PC-9 (cell line): ENCODE measurements at regions not wholly inside any gene's neighbourhood (a gene's known extent, or its start where the extent isn't known, plus 50 kb on each side); places are given as distances from the start of the nearest gene placed in this dataset.

Experiments
- BruUV-seq: library from RNA; stranded (reverse); fragments of 400-500 nt; replicated peaks from 2 replicates; lab custom pipeline; 2021; lab: Mats Ljungman, UMichigan
- CTCF ChIA-PET: fragments of 300-600 bp; sonication (Branson Sonifier 250); formaldehyde crosslinking; loops from one replicate; lab custom pipeline; 2022; ENCODE audit warnings: antibody characterized with exemption; lab: Charles Lee
- POLR2A ChIA-PET: fragments of 300-600 bp; sonication (Branson Sonifier 250); formaldehyde crosslinking; loops from one replicate; lab custom pipeline; 2022; ENCODE audit warnings: antibody characterized with exemption; ENCODE audit not compliant: unreplicated experiment; lab: Charles Lee
- DNase-seq, 2 experiments: peaks; one replicate each; pipeline versions ENCODE4 v3.0.0 to v3.0.0-alpha.2; 2015 to 2022; ENCODE audit warnings: mixed read lengths in 1 of 2
- H2AFZ ChIP-seq: fragments of 200-600 bp; sonication (generic); 2 replicates; pipeline ENCODE4 v1.8.1; 2017; ENCODE audit warnings: antibody characterized with exemption
- H3F3A ChIP-seq: fragments of 200-600 bp; sonication (generic); 2 replicates; pipeline ENCODE4 v1.8.1; 2017; ENCODE audit warnings: antibody characterized with exemption, mild to moderate bottlenecking, low read depth; ENCODE audit not compliant: insufficient read depth
- H3K27ac ChIP-seq: fragments of 200-600 bp; sonication (generic); 2 replicates; pipeline ENCODE4 v1.6.1; 2016; ENCODE audit warnings: mixed run types
- H3K27me3 ChIP-seq: fragments of 200-600 bp; sonication (generic); 2 replicates; pipeline ENCODE4 v1.6.1; 2016; ENCODE audit warnings: low read depth, mixed run types; ENCODE audit not compliant: insufficient read depth
- H3K36me3 ChIP-seq: fragments of 200-600 bp; sonication (generic); 2 replicates; pipeline ENCODE4 v1.6.1; 2016; ENCODE audit warnings: low read depth, mixed run types
- H3K4me1 ChIP-seq: fragments of 200-600 bp; sonication (generic); replicated peaks from 2 replicates; pipeline ENCODE4 v1.6.1; 2016; ENCODE audit warnings: mixed run types; ENCODE audit not compliant: insufficient read depth
- H3K4me2 ChIP-seq: fragments of 200-600 bp; sonication (generic); 2 replicates; pipeline ENCODE4 v1.6.1; 2017; ENCODE audit warnings: mixed run types
- H3K4me3 ChIP-seq: fragments of 200-600 bp; sonication (generic); 2 replicates; pipeline ENCODE4 v1.6.1; 2016; ENCODE audit warnings: mixed run types
- H3K79me2 ChIP-seq: fragments of 200-600 bp; sonication (generic); 2 replicates; pipeline ENCODE4 v1.6.1; 2017; ENCODE audit warnings: low read depth, mixed run types
- H3K9me2 ChIP-seq: fragments of 200-600 bp; sonication (generic); 2 replicates; pipeline ENCODE4 v1.8.1; 2017; ENCODE audit warnings: mild to moderate bottlenecking; ENCODE audit not compliant: insufficient read depth
- H3K9me3 ChIP-seq: fragments of 200-600 bp; sonication (generic); 2 replicates; pipeline ENCODE4 v1.8.1; 2016; ENCODE audit warnings: low read depth; ENCODE audit not compliant: insufficient read depth
- H4K20me1 ChIP-seq: fragments of 200-600 bp; sonication (generic); 2 replicates; pipeline ENCODE4 v1.8.1; 2017; ENCODE audit not compliant: insufficient read depth
- EZH2 ChIP-seq: fragments of 200-600 bp; sonication (generic); IDR thresholded peaks from 2 replicates; pipeline ENCODE4 v1.8.0; 2017; ENCODE audit warnings: antibody characterized with exemption, low read depth
- intact Hi-C: fragments of 100-400 bp; cut with micrococcal nuclease; formaldehyde crosslinking; loops from one replicate; pipeline ENCODE4 v1.10.0; 2022; ENCODE audit not compliant: unreplicated experiment
- TF ChIP-seq, protein P1 (sequence below): fragments of 200-600 bp; sonication (generic); conservative IDR thresholded peaks from 2 replicates; pipeline ENCODE4 v1.6.1; 2017; ENCODE audit warnings: mixed run types, antibody characterized with exemption, mild to moderate bottlenecking, moderate library complexity

DNA sequence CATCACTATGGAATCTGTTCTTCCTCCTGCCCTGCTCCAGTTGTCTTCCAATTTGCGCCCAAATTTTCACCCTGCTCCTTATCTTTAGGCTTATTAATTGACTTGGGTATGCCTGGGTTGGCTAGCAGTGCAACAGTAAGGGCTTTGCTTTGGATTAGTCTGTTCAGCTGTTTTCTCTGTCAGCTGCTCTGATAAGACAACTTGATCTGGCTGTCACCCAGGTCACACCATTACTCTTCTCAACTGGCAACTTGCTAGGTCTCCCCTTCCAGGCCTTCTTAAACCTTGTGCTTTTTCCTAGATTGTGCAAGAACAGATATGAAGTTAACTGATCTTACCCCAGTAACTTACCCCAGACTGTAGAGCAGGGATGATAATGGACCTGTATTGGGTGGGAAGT is 357.8 kb upstream of the LARGE1 start:
- 0 out of 2 replicates have a peak, but pooled peaks cover 6% of the 10 kb centered on the region for H3K27me3 ChIP-seq
- no peak for DNase-seq
- ChIA-PET POLR2A (no interaction called here), CTCF (no interaction called here)
- no peak overlapping the region for H3K27ac ChIP-seq
- H3F3A ChIP-seq = no peaks in the 10 kb centered on the region
- no peak overlapping the region for H2AFZ ChIP-seq
- no peaks in the 10 kb centered on the region for H3K36me3 ChIP-seq
- no peaks in the 10 kb centered on the region for H4K20me1 ChIP-seq
- H3K4me2 ChIP-seq = no peak overlapping the region
- no TSS peak for BruUV-seq
- no peaks in the 10 kb centered on the region for H3K79me2 ChIP-seq
- intact Hi-C loops = no loop called here
- TF ChIP-seq, protein P1, sequence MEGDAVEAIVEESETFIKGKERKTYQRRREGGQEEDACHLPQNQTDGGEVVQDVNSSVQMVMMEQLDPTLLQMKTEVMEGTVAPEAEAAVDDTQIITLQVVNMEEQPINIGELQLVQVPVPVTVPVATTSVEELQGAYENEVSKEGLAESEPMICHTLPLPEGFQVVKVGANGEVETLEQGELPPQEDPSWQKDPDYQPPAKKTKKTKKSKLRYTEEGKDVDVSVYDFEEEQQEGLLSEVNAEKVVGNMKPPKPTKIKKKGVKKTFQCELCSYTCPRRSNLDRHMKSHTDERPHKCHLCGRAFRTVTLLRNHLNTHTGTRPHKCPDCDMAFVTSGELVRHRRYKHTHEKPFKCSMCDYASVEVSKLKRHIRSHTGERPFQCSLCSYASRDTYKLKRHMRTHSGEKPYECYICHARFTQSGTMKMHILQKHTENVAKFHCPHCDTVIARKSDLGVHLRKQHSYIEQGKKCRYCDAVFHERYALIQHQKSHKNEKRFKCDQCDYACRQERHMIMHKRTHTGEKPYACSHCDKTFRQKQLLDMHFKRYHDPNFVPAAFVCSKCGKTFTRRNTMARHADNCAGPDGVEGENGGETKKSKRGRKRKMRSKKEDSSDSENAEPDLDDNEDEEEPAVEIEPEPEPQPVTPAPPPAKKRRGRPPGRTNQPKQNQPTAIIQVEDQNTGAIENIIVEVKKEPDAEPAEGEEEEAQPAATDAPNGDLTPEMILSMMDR = no peak
- no peak for TF ChIP-seq EZH2
- H3K4me1 ChIP-seq = no peaks in the 10 kb centered on the region
- no peak overlapping the region for H3K4me3 ChIP-seq
- no peaks in the 10 kb centered on the region for H3K9me2 ChIP-seq
- H3K9me3 ChIP-seq = no peaks in the 10 kb centered on the region

- no peaks in the 10 kb centered on the region for H3K36me3 ChIP-seq
- H3K4me1 ChIP-seq = no peaks in the 10 kb centered on the region
- no peaks in the 10 kb centered on the region for H3K79me2 ChIP-seq
- no peaks in the 10 kb centered on the region for H4K20me1 ChIP-seq
- H3K9me3 ChIP-seq = no peaks in the 10 kb centered on the region
- POLR2A ChIA-PET = no interaction called here
- H3K9me2 ChIP-seq = no peaks in the 10 kb centered on the region
- H2AFZ ChIP-seq = no peak overlapping the region
- no peak overlapping the region for H3K27ac ChIP-seq
- H3K27me3 ChIP-seq = 0 out of 2 replicates have a peak, but pooled peaks cover 2% of the 10 kb centered on the region
- no peak overlapping the region for H3K4me2 ChIP-seq
- intact Hi-C loops = no loop called here
- TF ChIP-seq, protein P1 = no peak
- TF ChIP-seq EZH2 = no peak
- H3F3A ChIP-seq = no peaks in the 10 kb centered on the region
- BruUV-seq = no TSS peak
- CTCF ChIA-PET = no interaction called here
- H3K4me3 ChIP-seq = no peak overlapping the region
- DNase-seq = no peak
Measured at GRCh38 chr22:34281738-34282137, 361.5 kb upstream of the LARGE1 start.

- POLR2A ChIA-PET = no interaction called here
- BruUV-seq = no TSS peak
- intact Hi-C loops = no loop called here
- H3K27ac ChIP-seq = no peak overlapping the region
- H4K20me1 ChIP-seq = no peaks in the 10 kb centered on the region
- H3F3A ChIP-seq = no peaks in the 10 kb centered on the region
- H3K9me3 ChIP-seq = no peaks in the 10 kb centered on the region
- H3K4me3 ChIP-seq = no peak overlapping the region
- no peaks in the 10 kb centered on the region for H3K9me2 ChIP-seq
- 0 out of 2 replicates have a peak, but pooled peaks cover 2% of the 10 kb centered on the region for H3K27me3 ChIP-seq
- no peak overlapping the region for H2AFZ ChIP-seq
- no peaks in the 10 kb centered on the region for H3K4me1 ChIP-seq
- CTCF ChIA-PET = no interaction called here
- TF ChIP-seq EZH2 = no peak
- TF ChIP-seq, protein P1 = no peak
- DNase-seq = no peak
- no peak overlapping the region for H3K4me2 ChIP-seq
- H3K79me2 ChIP-seq = no peaks in the 10 kb centered on the region
- no peaks in the 10 kb centered on the region for H3K36me3 ChIP-seq
Measured at GRCh38 chr22:34283844-34284243, 363.6 kb upstream of the LARGE1 start.
